ENCODE measurements at regions not wholly inside any gene's neighbourhood (a gene's known extent, or its start where the extent isn't known, plus 50 kb on each side); places are given as distances from the start of the nearest gene placed in this dataset.

- H3K4me3 ChIP-seq: no peak overlapping the region
- H3K27ac ChIP-seq: no peak overlapping the region
- no peaks in the 10 kb centered on the region for H3K27me3 ChIP-seq
- H3K4me1 ChIP-seq: no peaks in the 10 kb centered on the region
- no peak for DNase-seq
- TF ChIP-seq POLR2A (IDR thresholded peaks at IDR 0.05) (no peak), CTCF (IDR thresholded peaks at IDR 0.05) (no peak)
- no peaks in the 10 kb centered on the region for H3K9me3 ChIP-seq
- intact Hi-C loops (cut with DNase I; ENCODE audit: low total_unique reads): no loop called here
- H3K36me3 ChIP-seq: no peaks in the 10 kb centered on the region
Measured at GRCh38 chr5:42366051-42366450, 57.2 kb upstream of the GHR start.

Measured in uterus (tissue), 3 donors.